ENCODE measurements at regions not wholly inside any gene's neighbourhood (a gene's known extent, or its start where the extent isn't known, plus 50 kb on each side); places are given as distances from the start of the nearest gene placed in this dataset.
"Not testable (repeated sequence)": the region's sequence is repeated elsewhere in the genome, so short reads cannot be mapped to it uniquely, and the experiment has no call there.

GRCh38 chr11:11207428-11207827, 145.6 kb downstream of the CSNK2A3 start:
- TF ChIP-seq, protein P1, sequence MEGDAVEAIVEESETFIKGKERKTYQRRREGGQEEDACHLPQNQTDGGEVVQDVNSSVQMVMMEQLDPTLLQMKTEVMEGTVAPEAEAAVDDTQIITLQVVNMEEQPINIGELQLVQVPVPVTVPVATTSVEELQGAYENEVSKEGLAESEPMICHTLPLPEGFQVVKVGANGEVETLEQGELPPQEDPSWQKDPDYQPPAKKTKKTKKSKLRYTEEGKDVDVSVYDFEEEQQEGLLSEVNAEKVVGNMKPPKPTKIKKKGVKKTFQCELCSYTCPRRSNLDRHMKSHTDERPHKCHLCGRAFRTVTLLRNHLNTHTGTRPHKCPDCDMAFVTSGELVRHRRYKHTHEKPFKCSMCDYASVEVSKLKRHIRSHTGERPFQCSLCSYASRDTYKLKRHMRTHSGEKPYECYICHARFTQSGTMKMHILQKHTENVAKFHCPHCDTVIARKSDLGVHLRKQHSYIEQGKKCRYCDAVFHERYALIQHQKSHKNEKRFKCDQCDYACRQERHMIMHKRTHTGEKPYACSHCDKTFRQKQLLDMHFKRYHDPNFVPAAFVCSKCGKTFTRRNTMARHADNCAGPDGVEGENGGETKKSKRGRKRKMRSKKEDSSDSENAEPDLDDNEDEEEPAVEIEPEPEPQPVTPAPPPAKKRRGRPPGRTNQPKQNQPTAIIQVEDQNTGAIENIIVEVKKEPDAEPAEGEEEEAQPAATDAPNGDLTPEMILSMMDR (IDR thresholded peaks at IDR 0.05; ENCODE audit: insufficient read depth, low read depth, low read length): no peak
- no peak for TF ChIP-seq EZH2 (IDR thresholded peaks at IDR 0.05; ENCODE audit: insufficient read depth, low read length)
- Mint-ChIP-seq H3K36me3 (ENCODE audit: low read depth, unreplicated experiment) (peaks cover 2% of the 10 kb centered on the region), H3K27me3 (ENCODE audit: low read depth, unreplicated experiment) (peaks cover 9% of the 10 kb centered on the region), H3K4me3 (ENCODE audit: unreplicated experiment) (no peak overlapping the region), H3K4me1 (ENCODE audit: low read depth, unreplicated experiment) (no peaks in the 10 kb centered on the region), H3K27ac (ENCODE audit: unreplicated experiment) (no peak overlapping the region), H3K9me3 (ENCODE audit: unreplicated experiment) (peaks cover 7% of the 10 kb centered on the region)
- no peaks in the 10 kb centered on the region for H3K36me3 ChIP-seq (ENCODE audit: insufficient read depth, low read length)
- H3K79me2 ChIP-seq (ENCODE audit: insufficient read depth, low read length): no peaks in the 10 kb centered on the region
- no peak for DNase-seq (ENCODE audit: low read depth)
- H3K27me3 ChIP-seq (ENCODE audit: insufficient read depth, low read length): peaks cover 7% of the 10 kb centered on the region
- H3K4me1 ChIP-seq (ENCODE audit: insufficient read depth, low read length): no peaks in the 10 kb centered on the region
- H2AFZ ChIP-seq (ENCODE audit: low read depth, low read length): no peak overlapping the region
- no peaks in the 10 kb centered on the region for H4K20me1 ChIP-seq (ENCODE audit: insufficient read depth, low read length)
- no peak overlapping the region for H3K27ac ChIP-seq (ENCODE audit: low read depth, low read length)
- no peak overlapping the region for H3K9ac ChIP-seq (ENCODE audit: low read length)
- H3K9me3 ChIP-seq (ENCODE audit: insufficient read depth, low read depth, low read length): peaks cover 2% of the 10 kb centered on the region
- FAIRE-seq: no peak
- H3K4me3 ChIP-seq (ENCODE audit: insufficient read depth, low read depth, low read length): no peak overlapping the region
- no peak overlapping the region for H3K4me2 ChIP-seq (ENCODE audit: low read length)

DNA sequence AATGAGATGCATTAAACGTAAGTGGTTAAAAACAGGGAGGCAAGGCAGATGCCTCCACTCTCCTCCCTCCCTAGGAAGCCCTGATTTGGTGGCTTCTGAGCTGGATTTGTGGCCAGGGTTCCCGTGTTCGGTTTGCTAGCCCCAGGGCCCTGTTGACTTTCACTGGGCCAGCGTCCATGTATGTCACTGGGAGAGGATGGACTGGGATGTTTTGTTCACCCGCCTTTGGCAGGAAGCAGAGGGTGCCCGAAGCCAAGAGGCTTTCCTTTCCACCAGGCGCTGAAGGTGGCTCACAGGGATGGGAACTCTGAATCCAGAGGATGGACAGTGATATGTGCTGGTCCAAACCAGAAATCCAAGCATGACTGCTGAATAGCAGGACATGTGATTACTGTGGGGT, 146.6 kb downstream of the CSNK2A3 start:
- peaks cover 3% of the 10 kb centered on the region for H3K9me3 ChIP-seq (ENCODE audit: insufficient read depth, low read depth, low read length)
- TF ChIP-seq EZH2 (IDR thresholded peaks at IDR 0.05; ENCODE audit: insufficient read depth, low read length): no peak
- TF ChIP-seq, protein P1 (IDR thresholded peaks at IDR 0.05; ENCODE audit: insufficient read depth, low read depth, low read length): no peak
- Mint-ChIP-seq H3K27ac (ENCODE audit: unreplicated experiment) (no peak overlapping the region), H3K36me3 (ENCODE audit: low read depth, unreplicated experiment) (peaks cover 2% of the 10 kb centered on the region), H3K4me3 (ENCODE audit: unreplicated experiment) (no peak overlapping the region), H3K27me3 (ENCODE audit: low read depth, unreplicated experiment) (peaks cover 9% of the 10 kb centered on the region), H3K9me3 (ENCODE audit: unreplicated experiment) (peaks cover 7% of the 10 kb centered on the region), H3K4me1 (ENCODE audit: low read depth, unreplicated experiment) (no peaks in the 10 kb centered on the region)
- DNase-seq (ENCODE audit: low read depth) (no peak), FAIRE-seq (no peak)
- no peaks in the 10 kb centered on the region for H3K79me2 ChIP-seq (ENCODE audit: insufficient read depth, low read length)
- no peaks in the 10 kb centered on the region for H4K20me1 ChIP-seq (ENCODE audit: insufficient read depth, low read length)
- H3K4me1 ChIP-seq (ENCODE audit: insufficient read depth, low read length): no peaks in the 10 kb centered on the region
- H3K27ac ChIP-seq (ENCODE audit: low read depth, low read length): no peak overlapping the region
- no peak overlapping the region for H3K4me3 ChIP-seq (ENCODE audit: insufficient read depth, low read depth, low read length)
- no peak overlapping the region for H3K9ac ChIP-seq (ENCODE audit: low read length)
- H3K27me3 ChIP-seq (ENCODE audit: insufficient read depth, low read length): peaks cover 4% of the 10 kb centered on the region
- H2AFZ ChIP-seq (ENCODE audit: low read depth, low read length): no peak overlapping the region
- no peak overlapping the region for H3K4me2 ChIP-seq (ENCODE audit: low read length)
- H3K36me3 ChIP-seq (ENCODE audit: insufficient read depth, low read length): no peaks in the 10 kb centered on the region

DNA sequence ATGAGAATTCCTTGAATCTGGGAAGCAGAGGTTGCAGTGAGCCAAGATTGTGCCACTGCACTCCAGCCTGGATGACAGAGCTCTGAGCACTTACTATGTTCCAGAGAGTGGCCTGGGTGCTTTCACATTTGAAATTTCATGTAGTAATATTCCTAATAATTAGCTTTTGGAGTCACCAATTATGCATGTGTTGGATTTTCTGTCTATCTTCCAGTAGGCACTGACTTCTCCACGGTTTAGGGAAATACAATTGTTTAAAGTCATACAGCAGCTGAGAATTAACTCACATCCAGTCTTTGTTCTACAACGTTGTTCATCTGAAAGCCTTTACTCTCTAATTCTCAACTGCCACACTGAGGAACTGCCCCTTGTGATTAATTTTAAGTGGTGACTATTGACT, 150.2 kb downstream of the CSNK2A3 start:
- Mint-ChIP-seq H3K4me1 (ENCODE audit: low read depth, unreplicated experiment) (no peaks in the 10 kb centered on the region), H3K4me3 (ENCODE audit: unreplicated experiment) (no peak overlapping the region), H3K27me3 (ENCODE audit: low read depth, unreplicated experiment) (peaks cover 5% of the 10 kb centered on the region), H3K9me3 (ENCODE audit: unreplicated experiment) (peaks cover 8% of the 10 kb centered on the region), H3K27ac (ENCODE audit: unreplicated experiment) (no peak overlapping the region), H3K36me3 (ENCODE audit: low read depth, unreplicated experiment) (peaks cover 2% of the 10 kb centered on the region)
- Histone ChIP-seq H3K4me1 (ENCODE audit: insufficient read depth, low read length) (no peaks in the 10 kb centered on the region), H3K9me3 (ENCODE audit: insufficient read depth, low read depth, low read length) (peaks cover 3% of the 10 kb centered on the region), H3K79me2 (ENCODE audit: insufficient read depth, low read length) (no peaks in the 10 kb centered on the region), H3K4me2 (ENCODE audit: low read length) (no peak overlapping the region), H3K4me3 (ENCODE audit: insufficient read depth, low read depth, low read length) (no peak overlapping the region), H3K36me3 (ENCODE audit: insufficient read depth, low read length) (no peaks in the 10 kb centered on the region), H3K9ac (ENCODE audit: low read length) (no peak overlapping the region), H2AFZ (ENCODE audit: low read depth, low read length) (no peak overlapping the region), H4K20me1 (ENCODE audit: insufficient read depth, low read length) (no peaks in the 10 kb centered on the region), H3K27me3 (ENCODE audit: insufficient read depth, low read length) (peaks cover 2% of the 10 kb centered on the region), H3K27ac (ENCODE audit: low read depth, low read length) (no peak overlapping the region)
- DNase-seq (ENCODE audit: low read depth) (no peak), FAIRE-seq (no peak)
- TF ChIP-seq, protein P1 (IDR thresholded peaks at IDR 0.05; ENCODE audit: insufficient read depth, low read depth, low read length): no peak
- no peak for TF ChIP-seq EZH2 (IDR thresholded peaks at IDR 0.05; ENCODE audit: insufficient read depth, low read length)

DNA sequence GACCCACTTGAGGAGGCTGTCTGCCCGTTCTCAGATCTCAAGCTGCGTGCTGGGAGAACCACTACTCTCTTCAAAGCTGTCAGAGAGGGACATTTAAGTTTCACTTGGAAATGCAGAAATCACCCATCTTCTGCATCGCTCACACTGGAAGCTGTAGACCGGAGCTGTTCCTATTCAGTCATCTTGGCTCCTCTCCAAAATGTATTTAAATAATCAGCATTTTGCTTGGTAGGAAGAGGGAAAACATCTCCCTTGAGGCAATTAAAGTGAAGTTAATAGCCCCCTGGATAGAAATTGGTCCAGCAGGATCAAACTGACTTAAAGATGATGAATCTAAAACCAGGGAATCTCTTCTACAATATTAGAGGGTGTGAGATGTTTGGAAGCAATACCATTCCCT, 151.7 kb downstream of the CSNK2A3 start:
- H3K79me2 ChIP-seq (ENCODE audit: insufficient read depth, low read length); H3K4me3 ChIP-seq (ENCODE audit: insufficient read depth, low read depth, low read length); H3K27ac Mint-ChIP-seq (ENCODE audit: unreplicated experiment); FAIRE-seq; H3K27me3 Mint-ChIP-seq (ENCODE audit: low read depth, unreplicated experiment); H3K4me2 ChIP-seq (ENCODE audit: low read length); H3K27me3 ChIP-seq (ENCODE audit: insufficient read depth, low read length); H3K4me3 Mint-ChIP-seq (ENCODE audit: unreplicated experiment); H3K4me1 Mint-ChIP-seq (ENCODE audit: low read depth, unreplicated experiment); DNase-seq (ENCODE audit: low read depth); H3K9ac ChIP-seq (ENCODE audit: low read length); H3K4me1 ChIP-seq (ENCODE audit: insufficient read depth, low read length); H3K27ac ChIP-seq (ENCODE audit: low read depth, low read length); H4K20me1 ChIP-seq (ENCODE audit: insufficient read depth, low read length); H2AFZ ChIP-seq (ENCODE audit: low read depth, low read length); H3K9me3 ChIP-seq (ENCODE audit: insufficient read depth, low read depth, low read length); H3K36me3 Mint-ChIP-seq (ENCODE audit: low read depth, unreplicated experiment); H3K36me3 ChIP-seq (ENCODE audit: insufficient read depth, low read length): not testable (repeated sequence)
- H3K9me3 Mint-ChIP-seq (ENCODE audit: unreplicated experiment): peaks cover 10% of the 10 kb centered on the region
